ENCODE measurements at regions not wholly inside any gene's neighbourhood (a gene's known extent, or its start where the extent isn't known, plus 50 kb on each side); places are given as distances from the start of the nearest gene placed in this dataset.

DNA sequence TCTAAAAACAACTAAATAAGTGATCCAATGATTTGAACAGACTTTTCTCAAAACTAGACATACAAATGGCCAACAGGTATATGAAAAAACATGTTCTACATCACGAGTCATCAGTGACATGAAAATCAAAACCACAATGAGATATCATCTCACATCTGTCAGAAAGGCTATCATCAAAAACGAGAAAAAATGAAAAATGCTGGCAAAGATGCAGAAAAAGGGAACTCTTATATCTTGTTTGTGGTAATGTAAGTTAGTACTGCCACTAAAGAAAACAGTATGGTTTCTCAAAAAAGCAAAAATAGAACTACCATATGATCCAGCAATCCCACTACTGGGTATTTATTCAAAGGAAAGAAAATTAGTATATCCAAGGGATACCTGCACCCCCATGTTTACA lies 152.9 kb upstream of the FOXN2 start:
- TF ChIP-seq, protein P1, sequence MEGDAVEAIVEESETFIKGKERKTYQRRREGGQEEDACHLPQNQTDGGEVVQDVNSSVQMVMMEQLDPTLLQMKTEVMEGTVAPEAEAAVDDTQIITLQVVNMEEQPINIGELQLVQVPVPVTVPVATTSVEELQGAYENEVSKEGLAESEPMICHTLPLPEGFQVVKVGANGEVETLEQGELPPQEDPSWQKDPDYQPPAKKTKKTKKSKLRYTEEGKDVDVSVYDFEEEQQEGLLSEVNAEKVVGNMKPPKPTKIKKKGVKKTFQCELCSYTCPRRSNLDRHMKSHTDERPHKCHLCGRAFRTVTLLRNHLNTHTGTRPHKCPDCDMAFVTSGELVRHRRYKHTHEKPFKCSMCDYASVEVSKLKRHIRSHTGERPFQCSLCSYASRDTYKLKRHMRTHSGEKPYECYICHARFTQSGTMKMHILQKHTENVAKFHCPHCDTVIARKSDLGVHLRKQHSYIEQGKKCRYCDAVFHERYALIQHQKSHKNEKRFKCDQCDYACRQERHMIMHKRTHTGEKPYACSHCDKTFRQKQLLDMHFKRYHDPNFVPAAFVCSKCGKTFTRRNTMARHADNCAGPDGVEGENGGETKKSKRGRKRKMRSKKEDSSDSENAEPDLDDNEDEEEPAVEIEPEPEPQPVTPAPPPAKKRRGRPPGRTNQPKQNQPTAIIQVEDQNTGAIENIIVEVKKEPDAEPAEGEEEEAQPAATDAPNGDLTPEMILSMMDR (IDR thresholded peaks at IDR 0.05; ENCODE audit: insufficient read depth, low read length, poor library complexity, severe bottlenecking), result no peak
- H3K27me3 ChIP-seq (replicated peaks; ENCODE audit: control insufficient read depth, insufficient read depth, low read length), result no peaks in the 10 kb centered on the region
- H3K36me3 ChIP-seq (ENCODE audit: control insufficient read depth, insufficient read depth, low read length), result no peaks in the 10 kb centered on the region

DNA sequence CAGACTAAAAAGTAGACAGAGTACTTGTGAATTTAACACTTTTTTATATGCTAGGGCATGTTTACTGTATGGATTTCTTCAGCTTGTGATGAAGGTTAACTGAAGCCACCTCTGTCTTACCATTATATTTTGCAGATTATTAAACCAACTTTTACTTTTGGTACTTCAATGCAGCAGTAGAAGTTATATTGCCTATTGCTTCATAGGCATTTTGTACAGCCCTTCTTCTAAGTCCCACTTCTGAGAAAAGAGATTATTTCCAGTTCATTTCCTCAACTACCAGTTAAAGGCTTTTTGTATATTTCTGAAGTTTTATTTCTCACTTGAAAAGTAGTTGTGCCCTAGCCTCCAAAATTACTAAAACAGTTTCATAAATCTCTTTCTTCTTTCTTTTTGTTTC lies 151.7 kb upstream of the FOXN2 start:
- Histone ChIP-seq H3K27me3 (replicated peaks; ENCODE audit: control insufficient read depth, insufficient read depth, low read length) (no peaks in the 10 kb centered on the region), H3K4me3 (replicated peaks; ENCODE audit: low read depth, low read length) (no peak overlapping the region), H3K36me3 (ENCODE audit: control insufficient read depth, insufficient read depth, low read length) (no peaks in the 10 kb centered on the region)
- TF ChIP-seq, protein P1 (IDR thresholded peaks at IDR 0.05; ENCODE audit: insufficient read depth, low read length, poor library complexity, severe bottlenecking), result no peak
- DNase-seq (ENCODE audit: extremely low read depth, insufficient read length), result no peak

More for the DNA sequence above, 152.9 kb upstream of the FOXN2 start:
- DNase-seq (ENCODE audit: extremely low read depth, insufficient read length), result no peak
- no peak overlapping the region for H3K4me3 ChIP-seq (replicated peaks; ENCODE audit: low read depth, low read length)

DNA sequence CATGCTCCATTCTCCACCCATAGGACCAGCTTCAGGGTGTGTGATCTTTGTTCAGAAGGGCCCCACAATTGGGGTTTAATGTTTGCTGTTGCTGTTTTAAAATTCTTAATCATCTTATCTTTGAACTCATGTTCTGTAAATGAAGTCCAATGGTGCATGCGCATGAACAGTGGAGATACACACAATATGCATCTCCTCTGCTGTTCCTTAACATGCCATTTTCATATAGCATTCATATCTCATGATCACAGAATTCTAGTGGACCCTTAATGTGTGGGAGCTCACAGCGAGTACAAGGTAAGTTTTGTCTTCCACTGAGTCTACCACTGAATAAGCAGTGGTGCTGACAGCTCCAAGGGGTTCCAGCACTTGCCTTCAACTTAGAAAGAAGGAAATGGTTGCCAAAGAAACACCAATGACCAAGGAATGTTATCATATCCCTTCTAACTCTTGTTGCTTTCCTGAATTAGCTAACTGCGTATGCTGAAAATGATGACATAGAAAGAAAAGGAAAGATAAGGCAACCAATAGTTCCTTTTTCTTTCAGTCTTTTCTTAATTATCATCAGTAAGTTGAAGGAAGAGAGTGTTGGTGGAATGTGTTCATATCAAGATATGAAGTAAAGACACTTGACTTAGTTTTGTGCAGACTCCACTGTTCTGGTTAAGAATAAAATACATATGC lies 149.3 kb upstream of the FOXN2 start:
- Histone ChIP-seq H3K27me3 (replicated peaks; ENCODE audit: control insufficient read depth, insufficient read depth, low read length) (no peaks in the 10 kb centered on the region), H3K4me3 (replicated peaks; ENCODE audit: low read depth, low read length) (no peak overlapping the region), H3K36me3 (ENCODE audit: control insufficient read depth, insufficient read depth, low read length) (no peaks in the 10 kb centered on the region)
- TF ChIP-seq, protein P1 (IDR thresholded peaks at IDR 0.05; ENCODE audit: insufficient read depth, low read length, poor library complexity, severe bottlenecking), result no peak
- DNase-seq (ENCODE audit: extremely low read depth, insufficient read length), result no peak

DNA sequence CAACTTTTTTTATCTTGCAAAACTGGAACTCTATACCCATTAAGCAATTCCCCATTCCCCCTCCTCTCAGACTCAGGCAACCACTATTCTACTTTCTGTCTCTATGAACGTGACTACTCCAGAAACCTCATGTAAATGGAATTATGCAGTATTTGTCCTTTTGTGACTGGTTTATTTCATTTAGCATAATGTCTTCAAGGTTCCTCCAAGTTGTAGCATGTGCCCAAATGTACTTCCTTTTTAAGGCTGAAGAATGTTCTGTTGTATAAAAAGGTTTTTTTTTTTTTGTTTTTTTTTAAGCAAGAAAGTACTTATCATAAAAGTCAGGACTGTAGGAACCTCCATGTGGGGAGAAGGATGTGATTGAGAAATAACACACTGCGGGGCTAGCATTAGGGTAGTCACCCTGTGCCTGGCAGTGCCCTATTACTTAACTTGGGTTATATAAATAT lies 145.3 kb upstream of the FOXN2 start:
- H3K36me3 ChIP-seq (ENCODE audit: control insufficient read depth, insufficient read depth, low read length), result no peaks in the 10 kb centered on the region
- H3K27me3 ChIP-seq (replicated peaks; ENCODE audit: control insufficient read depth, insufficient read depth, low read length), result no peaks in the 10 kb centered on the region
- DNase-seq (ENCODE audit: extremely low read depth, insufficient read length), result no peak
- TF ChIP-seq, protein P1 (IDR thresholded peaks at IDR 0.05; ENCODE audit: insufficient read depth, low read length, poor library complexity, severe bottlenecking), result no peak
- no peak overlapping the region for H3K4me3 ChIP-seq (replicated peaks; ENCODE audit: low read depth, low read length)

DNA sequence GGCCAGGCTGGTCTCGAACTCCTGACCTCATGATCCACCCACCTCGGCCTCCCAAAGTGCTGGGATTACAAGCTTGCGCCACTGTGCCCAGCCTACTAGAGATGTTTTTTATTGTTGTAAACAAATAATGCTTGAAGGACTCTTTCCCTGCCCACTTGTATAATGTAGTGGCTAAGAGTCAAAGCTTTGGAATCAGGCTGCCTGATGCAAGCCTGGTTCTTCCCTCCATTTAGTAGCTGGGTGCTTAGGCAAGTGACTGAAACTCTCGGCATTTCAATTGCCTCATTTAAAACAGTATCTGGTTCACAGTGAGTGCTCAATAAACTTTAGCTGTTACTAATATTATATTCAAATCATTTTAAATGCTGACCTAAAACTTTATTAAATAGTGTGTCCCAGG lies 144.2 kb upstream of the FOXN2 start:
- no peak for DNase-seq (ENCODE audit: extremely low read depth, insufficient read length)
- no peak overlapping the region for H3K4me3 ChIP-seq (replicated peaks; ENCODE audit: low read depth, low read length)
- H3K36me3 ChIP-seq (ENCODE audit: control insufficient read depth, insufficient read depth, low read length), result no peaks in the 10 kb centered on the region
- H3K27me3 ChIP-seq (replicated peaks; ENCODE audit: control insufficient read depth, insufficient read depth, low read length), result no peaks in the 10 kb centered on the region
- TF ChIP-seq, protein P1 (IDR thresholded peaks at IDR 0.05; ENCODE audit: insufficient read depth, low read length, poor library complexity, severe bottlenecking), result no peak
